ENCODE measurements at regions not wholly inside any gene's neighbourhood (a gene's known extent, or its start where the extent isn't known, plus 50 kb on each side); places are given as distances from the start of the nearest gene placed in this dataset.

DNA sequence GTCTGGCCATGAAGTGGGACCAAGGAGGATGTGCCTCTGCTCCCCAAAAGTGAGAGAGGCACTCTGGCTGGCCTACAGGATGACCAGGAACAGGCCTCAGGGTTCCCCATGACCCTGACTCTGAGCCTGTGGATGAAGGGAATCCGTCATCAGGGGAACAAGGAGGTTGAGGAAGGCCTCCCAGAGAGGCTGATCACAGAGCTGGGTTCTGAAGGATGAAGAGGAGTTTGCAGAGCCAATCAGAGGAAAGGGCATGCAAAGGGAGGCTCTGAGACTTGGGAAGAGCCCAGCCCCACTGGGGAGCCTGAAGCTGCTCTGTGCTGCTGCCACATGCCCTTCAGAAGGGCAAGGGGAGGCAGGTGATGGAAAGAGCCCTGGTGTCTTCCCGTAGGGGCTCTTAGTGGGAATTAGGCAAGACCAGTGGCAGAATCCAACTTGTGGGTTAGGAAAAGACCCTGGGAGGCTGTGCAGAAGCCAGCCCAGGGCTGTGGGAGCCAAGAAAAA is 141.3 kb upstream of the ID2 start:
- TF ChIP-seq, protein P1, sequence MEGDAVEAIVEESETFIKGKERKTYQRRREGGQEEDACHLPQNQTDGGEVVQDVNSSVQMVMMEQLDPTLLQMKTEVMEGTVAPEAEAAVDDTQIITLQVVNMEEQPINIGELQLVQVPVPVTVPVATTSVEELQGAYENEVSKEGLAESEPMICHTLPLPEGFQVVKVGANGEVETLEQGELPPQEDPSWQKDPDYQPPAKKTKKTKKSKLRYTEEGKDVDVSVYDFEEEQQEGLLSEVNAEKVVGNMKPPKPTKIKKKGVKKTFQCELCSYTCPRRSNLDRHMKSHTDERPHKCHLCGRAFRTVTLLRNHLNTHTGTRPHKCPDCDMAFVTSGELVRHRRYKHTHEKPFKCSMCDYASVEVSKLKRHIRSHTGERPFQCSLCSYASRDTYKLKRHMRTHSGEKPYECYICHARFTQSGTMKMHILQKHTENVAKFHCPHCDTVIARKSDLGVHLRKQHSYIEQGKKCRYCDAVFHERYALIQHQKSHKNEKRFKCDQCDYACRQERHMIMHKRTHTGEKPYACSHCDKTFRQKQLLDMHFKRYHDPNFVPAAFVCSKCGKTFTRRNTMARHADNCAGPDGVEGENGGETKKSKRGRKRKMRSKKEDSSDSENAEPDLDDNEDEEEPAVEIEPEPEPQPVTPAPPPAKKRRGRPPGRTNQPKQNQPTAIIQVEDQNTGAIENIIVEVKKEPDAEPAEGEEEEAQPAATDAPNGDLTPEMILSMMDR (IDR thresholded peaks at IDR 0.05), result no peak
- TF ChIP-seq POLR2A (IDR thresholded peaks at IDR 0.05), result no peak
